GM12878 (cell line): ENCODE measurements at regions not wholly inside any gene's neighbourhood (a gene's known extent, or its start where the extent isn't known, plus 50 kb on each side); places are given as distances from the start of the nearest gene placed in this dataset.

Experiments
- ATAC-seq: fragments of 200-7000 bp; cut with Tn5 transposase; 3 replicates; pipeline ENCODE4 v1.9.1; 2020; ENCODE audit warnings: mild to moderate bottlenecking, moderate library complexity
- BruUV-seq: library from RNA; stranded (reverse); fragments of 400-500 nt; replicated peaks from 2 replicates; lab custom pipeline; 2021; lab: Mats Ljungman, UMichigan
- CTCF ChIA-PET: fragments of 300-600 bp; sonication (Branson Sonifier 250); formaldehyde crosslinking; extraction: SDS; loops from one replicate; lab custom pipeline; 2021; ENCODE audit warnings: inconsistent platforms; lab: Yijun Ruan, JAX
- POLR2A ChIA-PET: fragments of 350-600 bp; formaldehyde crosslinking; extraction: SDS; loops from one replicate; lab custom pipeline; 2021; ENCODE audit warnings: inconsistent platforms; lab: Charles Lee
- RAD21 ChIA-PET: fragments of 300-600 bp; sonication (Branson Sonifier 250); formaldehyde crosslinking; loops from one replicate; lab custom pipeline; 2023; ENCODE audit warnings: antibody characterized with exemption; ENCODE audit not compliant: unreplicated experiment; lab: Charles Lee
- SMC1A ChIA-PET: fragments of 300-600 bp; sonication (Branson Sonifier 250); formaldehyde crosslinking; loops from one replicate; lab custom pipeline; 2023; ENCODE audit not compliant: unreplicated experiment, uncharacterized antibody; lab: Charles Lee
- DNase-seq: peaks from one replicate; pipeline ENCODE4 v3.0.0-alpha.2; 2011; ENCODE audit warnings: low read depth, low spot score
- FAIRE-seq: peaks from 3 replicates; lab custom pipeline; 2011; peaks lifted over from hg19 to GRCh38; lab: Jason Lieb, UNC
- H2AFZ ChIP-seq: 2 replicates; pipeline ENCODE4 v1.6.0; 2011; ENCODE audit warnings: low read depth, low read length, control low read depth; ENCODE audit not compliant: control insufficient read depth
- H3K27ac ChIP-seq: 2 replicates; pipeline ENCODE4 v1.5.1; 2011; ENCODE audit warnings: control low read depth; ENCODE audit not compliant: control insufficient read depth, insufficient read depth
- H3K27me3 ChIP-seq, 2 experiments: replicated peaks in 1 of 2; 2 replicates each; pipeline versions ENCODE4 v1.6.0 to v1.6.1; 2011; ENCODE audit warnings: low read length in 1 of 2; ENCODE audit not compliant: control insufficient read depth in 2 of 2, insufficient read depth in 2 of 2
- H3K36me3 ChIP-seq, 2 experiments: 2 replicates each; pipeline ENCODE4 v1.5.1; 2011; ENCODE audit warnings: low read length in 1 of 2; ENCODE audit not compliant: control insufficient read depth in 2 of 2, insufficient read depth in 2 of 2
- H3K4me1 ChIP-seq: 2 replicates; pipeline ENCODE4 v1.6.1; 2011; ENCODE audit warnings: mild to moderate bottlenecking, low read length, moderate library complexity, mixed read lengths; ENCODE audit not compliant: control insufficient read depth, insufficient read depth
- H3K4me2 ChIP-seq: 2 replicates; pipeline ENCODE4 v1.6.0; 2011; ENCODE audit warnings: control low read depth; ENCODE audit not compliant: control insufficient read depth, insufficient read depth
- H3K4me3 ChIP-seq: fragments of 200-600 bp; sonication (generic); 2 replicates; pipeline ENCODE4 v1.5.1; 2016
- H3K79me2 ChIP-seq: 2 replicates; pipeline ENCODE4 v1.6.0; 2011; ENCODE audit warnings: low read length; ENCODE audit not compliant: control insufficient read depth, insufficient read depth
- H3K9ac ChIP-seq: 2 replicates; pipeline ENCODE4 v1.8.0; 2011; ENCODE audit warnings: low read length, control low read depth, mixed read lengths; ENCODE audit not compliant: control insufficient read depth, insufficient read depth
- H3K9me3 ChIP-seq: replicated peaks from 3 replicates; pipeline ENCODE4 v1.5.1; 2011; ENCODE audit warnings: mild to moderate bottlenecking, low read length; ENCODE audit not compliant: control insufficient read depth, insufficient read depth
- H4K20me1 ChIP-seq: 2 replicates; pipeline ENCODE4 v1.6.0; 2011; ENCODE audit not compliant: control insufficient read depth, insufficient read depth
- BCL11A ChIP-seq: IDR thresholded peaks from 2 replicates; pipeline ENCODE4 v1.6.1; 2011; ENCODE audit warnings: low read depth, low read length
- CBFB ChIP-seq: IDR thresholded peaks from 2 replicates; pipeline ENCODE4 v1.6.1; 2016; ENCODE audit warnings: antibody characterized with exemption, low read depth
- CREM ChIP-seq: IDR thresholded peaks from 2 replicates; pipeline ENCODE4 v1.6.1; 2014; ENCODE audit warnings: antibody characterized with exemption, low read depth
- EZH2 ChIP-seq: IDR thresholded peaks from 2 replicates; pipeline ENCODE4 v1.6.1; 2012; ENCODE audit warnings: low read depth, mild to moderate bottlenecking, control low read depth, inconsistent platforms, low read length, borderline replicate concordance; ENCODE audit not compliant: control insufficient read depth
- JUND ChIP-seq: IDR thresholded peaks from 2 replicates; pipeline ENCODE4 v1.6.1; 2012; ENCODE audit warnings: low read depth, mild to moderate bottlenecking, low read length, improper control_type of control experiment, moderate library complexity
- MEF2A ChIP-seq: IDR thresholded peaks from 2 replicates; pipeline ENCODE4 v1.6.1; 2011; ENCODE audit warnings: low read depth, mild to moderate bottlenecking, low read length, moderate library complexity; ENCODE audit not compliant: insufficient read depth
- NBN ChIP-seq: fragments of 450-650 bp; IDR thresholded peaks from 2 replicates; pipeline ENCODE4 v1.6.1; 2016
- NFIC ChIP-seq: IDR thresholded peaks from 2 replicates; pipeline ENCODE4 v1.6.1; 2012; ENCODE audit warnings: low read depth, mild to moderate bottlenecking, inconsistent platforms, low read length, moderate library complexity
- NFYA ChIP-seq: IDR thresholded peaks from 2 replicates; pipeline ENCODE4 v1.6.1; 2011; ENCODE audit warnings: low read depth, mild to moderate bottlenecking, low read length, improper control_type of control experiment, borderline replicate concordance
- PAX8 ChIP-seq: fragments of 450-650 bp; IDR thresholded peaks from 2 replicates; pipeline ENCODE4 v1.6.1; 2017; ENCODE audit warnings: mild to moderate bottlenecking, moderate library complexity
- SUPT20H ChIP-seq: IDR thresholded peaks from 2 replicates; pipeline ENCODE4 v1.6.1; 2011; ENCODE audit warnings: low read depth, mild to moderate bottlenecking, low read length, moderate library complexity, borderline replicate concordance; ENCODE audit not compliant: control insufficient read depth
- TCF7 ChIP-seq: IDR thresholded peaks from 2 replicates; pipeline ENCODE4 v1.6.1; 2014; ENCODE audit warnings: antibody characterized with exemption, borderline replicate concordance
- ZNF217 ChIP-seq: fragments of 450-650 bp; IDR thresholded peaks from 2 replicates; pipeline ENCODE4 v1.6.1; 2017; ENCODE audit warnings: antibody characterized with exemption, mild to moderate bottlenecking
- ZNF24 ChIP-seq: fragments of 450-650 bp; IDR thresholded peaks from 2 replicates; pipeline ENCODE4 v1.6.1; 2017; ENCODE audit warnings: antibody characterized with exemption, mild to moderate bottlenecking
- WGBS: methylation state at CpG from one replicate; pipeline ENCODE4 v1.1.6; 2016; ENCODE audit warnings: low lambda C conversion rate; ENCODE audit not compliant: insufficient replicate concordance, insufficient coverage; ENCODE audit errors: missing lambda C conversion rate; 5-methylcytosine and 5-hydroxymethylcytosine counted together
- in situ Hi-C: fragments of 300-500 bp; cut with MboI; formaldehyde crosslinking; loops from 9 replicates; pipeline ENCODE4 v1.14.3; 2018; ENCODE audit warnings: mixed read lengths
- intact Hi-C: fragments of 100-400 bp; cut with micrococcal nuclease; formaldehyde crosslinking; loops from one replicate; pipeline ENCODE4 v1.14.2; 2022; ENCODE audit not compliant: unreplicated experiment
- TF ChIP-seq, protein P1 (sequence below): fragments of 450-650 bp; IDR thresholded peaks from 2 replicates; pipeline ENCODE4 v1.6.1; 2017; ENCODE audit warnings: mild to moderate bottlenecking, moderate library complexity
- TF ChIP-seq, protein P2 (sequence below): IDR thresholded peaks from 2 replicates; pipeline ENCODE4 v1.6.1; 2012; ENCODE audit warnings: low read depth, low read length, improper control_type of control experiment

DNA sequence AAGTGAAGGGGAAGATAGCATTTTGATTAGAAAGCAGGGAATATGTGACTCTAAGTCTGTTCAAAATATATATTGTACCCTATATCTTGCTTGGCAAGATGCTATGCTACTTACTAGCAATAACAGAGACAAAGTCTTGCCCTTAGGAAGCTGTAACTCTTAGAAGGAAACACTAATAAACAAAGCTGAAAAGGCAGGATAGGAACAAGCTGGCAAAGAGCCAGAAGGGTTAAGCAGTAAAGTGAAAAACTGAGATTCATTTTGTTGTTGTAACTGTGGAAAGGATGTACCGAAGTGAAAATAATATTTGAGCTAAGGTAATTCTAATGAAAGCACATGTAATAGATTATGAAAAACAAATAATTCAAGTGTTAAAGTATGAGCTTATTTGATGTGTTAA, 527.1 kb upstream of the FLRT2 start:
- no peak for DNase-seq
- no peak for TF ChIP-seq NBN
- no peak for TF ChIP-seq JUND
- no peak for TF ChIP-seq ZNF24
- no peak for TF ChIP-seq CBFB
- Histone ChIP-seq H3K4me3 (no peak overlapping the region), H3K27me3 (no peaks in the 10 kb centered on the region), H3K36me3 (no peaks in the 10 kb centered on the region), H3K9ac (no peak overlapping the region), H3K9me3 (no peaks in the 10 kb centered on the region), H4K20me1 (no peaks in the 10 kb centered on the region), H3K27ac (no peak overlapping the region), H2AFZ (no peak overlapping the region), H3K4me1 (no peaks in the 10 kb centered on the region), H3K79me2 (no peaks in the 10 kb centered on the region), H3K4me2 (no peak overlapping the region)
- WGBS = 62% methylated on average over 1 of the region's 1 CpG
- BruUV-seq = no TSS peak
- intact Hi-C loops (no loop called here), in situ Hi-C loops (no loop called here)
- SMC1A ChIA-PET = no interaction called here
- no peak for FAIRE-seq
- RAD21 ChIA-PET = no interaction called here
- CTCF ChIA-PET = interaction anchor here (0.7 to 0.9 kb wide), 2 partner anchors 9 to 172 kb away, joined by 3 read pairs; no protein-coding TSS in a partner anchor
- POLR2A ChIA-PET = no interaction called here
- no peak for ATAC-seq

DNA sequence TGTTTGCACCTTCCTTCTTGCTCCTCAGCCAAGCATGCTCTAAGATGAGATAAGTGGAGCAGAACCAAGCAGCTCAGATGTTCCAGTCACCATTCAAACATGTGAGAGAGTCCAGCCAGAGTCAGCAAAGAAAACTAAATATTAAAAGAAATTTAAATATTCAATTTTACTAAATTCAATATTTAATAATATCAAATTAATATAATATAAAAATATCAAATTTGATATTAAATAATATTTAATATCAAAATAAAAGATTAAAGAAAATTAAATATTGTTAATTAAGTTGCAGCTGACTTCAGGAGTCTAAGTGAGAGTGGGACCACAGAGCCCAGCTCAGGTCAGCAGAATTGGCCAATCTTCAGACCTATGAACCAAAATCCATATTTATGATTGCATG, 526.1 kb upstream of the FLRT2 start:
- intact Hi-C loops = no loop called here
- no peak for ATAC-seq
- ChIA-PET SMC1A (no interaction called here), RAD21 (no interaction called here), CTCF (no interaction called here), POLR2A (no interaction called here)
- no peaks in the 10 kb centered on the region for H3K9me3 ChIP-seq
- H4K20me1 ChIP-seq = no peaks in the 10 kb centered on the region
- no peak for DNase-seq
- no TSS peak for BruUV-seq
- no peaks in the 10 kb centered on the region for H3K79me2 ChIP-seq
- no peak overlapping the region for H3K27ac ChIP-seq
- H2AFZ ChIP-seq = no peak overlapping the region
- no peaks in the 10 kb centered on the region for H3K36me3 ChIP-seq
- no peak overlapping the region for H3K4me2 ChIP-seq
- no peaks in the 10 kb centered on the region for H3K4me1 ChIP-seq
- no peak for FAIRE-seq
- H3K27me3 ChIP-seq = no peaks in the 10 kb centered on the region
- H3K9ac ChIP-seq = no peak overlapping the region
- in situ Hi-C loops = no loop called here
- H3K4me3 ChIP-seq = no peak overlapping the region
- no peak for TF ChIP-seq CREM
- no peak for TF ChIP-seq NFIC
- TF ChIP-seq MEF2A = no peak
- TF ChIP-seq, protein P1, sequence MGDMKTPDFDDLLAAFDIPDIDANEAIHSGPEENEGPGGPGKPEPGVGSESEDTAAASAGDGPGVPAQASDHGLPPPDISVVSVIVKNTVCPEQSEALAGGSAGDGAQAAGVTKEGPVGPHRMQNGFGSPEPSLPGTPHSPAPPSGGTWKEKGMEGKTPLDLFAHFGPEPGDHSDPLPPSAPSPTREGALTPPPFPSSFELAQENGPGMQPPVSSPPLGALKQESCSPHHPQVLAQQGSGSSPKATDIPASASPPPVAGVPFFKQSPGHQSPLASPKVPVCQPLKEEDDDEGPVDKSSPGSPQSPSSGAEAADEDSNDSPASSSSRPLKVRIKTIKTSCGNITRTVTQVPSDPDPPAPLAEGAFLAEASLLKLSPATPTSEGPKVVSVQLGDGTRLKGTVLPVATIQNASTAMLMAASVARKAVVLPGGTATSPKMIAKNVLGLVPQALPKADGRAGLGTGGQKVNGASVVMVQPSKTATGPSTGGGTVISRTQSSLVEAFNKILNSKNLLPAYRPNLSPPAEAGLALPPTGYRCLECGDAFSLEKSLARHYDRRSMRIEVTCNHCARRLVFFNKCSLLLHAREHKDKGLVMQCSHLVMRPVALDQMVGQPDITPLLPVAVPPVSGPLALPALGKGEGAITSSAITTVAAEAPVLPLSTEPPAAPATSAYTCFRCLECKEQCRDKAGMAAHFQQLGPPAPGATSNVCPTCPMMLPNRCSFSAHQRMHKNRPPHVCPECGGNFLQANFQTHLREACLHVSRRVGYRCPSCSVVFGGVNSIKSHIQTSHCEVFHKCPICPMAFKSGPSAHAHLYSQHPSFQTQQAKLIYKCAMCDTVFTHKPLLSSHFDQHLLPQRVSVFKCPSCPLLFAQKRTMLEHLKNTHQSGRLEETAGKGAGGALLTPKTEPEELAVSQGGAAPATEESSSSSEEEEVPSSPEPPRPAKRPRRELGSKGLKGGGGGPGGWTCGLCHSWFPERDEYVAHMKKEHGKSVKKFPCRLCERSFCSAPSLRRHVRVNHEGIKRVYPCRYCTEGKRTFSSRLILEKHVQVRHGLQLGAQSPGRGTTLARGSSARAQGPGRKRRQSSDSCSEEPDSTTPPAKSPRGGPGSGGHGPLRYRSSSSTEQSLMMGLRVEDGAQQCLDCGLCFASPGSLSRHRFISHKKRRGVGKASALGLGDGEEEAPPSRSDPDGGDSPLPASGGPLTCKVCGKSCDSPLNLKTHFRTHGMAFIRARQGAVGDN = no peak
- TF ChIP-seq, protein P2, sequence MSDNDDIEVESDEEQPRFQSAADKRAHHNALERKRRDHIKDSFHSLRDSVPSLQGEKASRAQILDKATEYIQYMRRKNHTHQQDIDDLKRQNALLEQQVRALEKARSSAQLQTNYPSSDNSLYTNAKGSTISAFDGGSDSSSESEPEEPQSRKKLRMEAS = no peak
- no peak for TF ChIP-seq EZH2
- TF ChIP-seq SUPT20H = no peak
- no peak for TF ChIP-seq NFYA
- no peak for TF ChIP-seq BCL11A
- TF ChIP-seq ZNF217 = no peak
- no peak for TF ChIP-seq TCF7
- TF ChIP-seq PAX8 = no peak
